WERI-Rb-1 (cell line): ENCODE measurements at regions not wholly inside any gene's neighbourhood (a gene's known extent, or its start where the extent isn't known, plus 50 kb on each side); places are given as distances from the start of the nearest gene placed in this dataset.
"Not testable (repeated sequence)": the region's sequence is repeated elsewhere in the genome, so short reads cannot be mapped to it uniquely, and the experiment has no call there.

Source experiments
- DNase-seq: peaks from one replicate; pipeline ENCODE4 v3.0.0-alpha.2; 2020
- H3K27ac ChIP-seq: fragments of 250-450 bp; sonication (Bioruptor Pico); 2 replicates; pipeline ENCODE4 v1.5.1; 2020; ENCODE audit warnings: mild to moderate bottlenecking, moderate library complexity
- H3K27me3 ChIP-seq: fragments of 250-450 bp; sonication (Bioruptor Pico); 2 replicates; pipeline ENCODE4 v1.5.1; 2021; ENCODE audit warnings: mild to moderate bottlenecking, low read depth, moderate library complexity; ENCODE audit not compliant: insufficient read depth, severe bottlenecking
- H3K36me3 ChIP-seq: fragments of 250-450 bp; sonication (Bioruptor Pico); 2 replicates; pipeline ENCODE4 v1.5.1; 2020; ENCODE audit warnings: mild to moderate bottlenecking, moderate library complexity
- H3K4me3 ChIP-seq: 2 replicates; pipeline ENCODE4 v1.5.1; 2011; ENCODE audit warnings: low read depth, mild to moderate bottlenecking, control low read depth, low read length
- H3K9me3 ChIP-seq: fragments of 250-450 bp; sonication (Bioruptor Pico); 2 replicates; pipeline ENCODE4 v1.5.1; 2021; ENCODE audit warnings: mild to moderate bottlenecking, moderate library complexity; ENCODE audit not compliant: severe bottlenecking
- CTCF ChIP-seq: IDR thresholded peaks from 2 replicates; pipeline ENCODE4 v1.5.1; 2011; ENCODE audit warnings: low read depth, mild to moderate bottlenecking, control low read depth, inconsistent platforms, low read length

- Histone ChIP-seq H3K9me3 (no peaks in the 10 kb centered on the region), H3K4me3 (no peak overlapping the region), H3K36me3 (no peaks in the 10 kb centered on the region), H3K27me3 (no peaks in the 10 kb centered on the region), H3K27ac (no peak overlapping the region)
- no peak for TF ChIP-seq CTCF
- DNase-seq = no peak
Measured at GRCh38 chr10:23534761-23535160, 95.9 kb downstream of the OTUD1 start.

GRCh38 chr10:23535381-23535780, 96.5 kb downstream of the OTUD1 start:
- H3K9me3 ChIP-seq = no peaks in the 10 kb centered on the region
- no peaks in the 10 kb centered on the region for H3K27me3 ChIP-seq
- no peak overlapping the region for H3K27ac ChIP-seq
- H3K36me3 ChIP-seq = no peaks in the 10 kb centered on the region
- H3K4me3 ChIP-seq = no peak overlapping the region
- DNase-seq = no peak
- TF ChIP-seq CTCF = no peak

- no peaks in the 10 kb centered on the region for H3K36me3 ChIP-seq
- no peaks in the 10 kb centered on the region for H3K9me3 ChIP-seq
- no peak for TF ChIP-seq CTCF
- no peaks in the 10 kb centered on the region for H3K27me3 ChIP-seq
- no peak overlapping the region for H3K27ac ChIP-seq
- DNase-seq = no peak
- H3K4me3 ChIP-seq = no peak overlapping the region
Measured at GRCh38 chr10:23538968-23539367, 100.1 kb downstream of the OTUD1 start.

- H3K4me3 ChIP-seq = no peak overlapping the region
- H3K27ac ChIP-seq = no peak overlapping the region
- no peaks in the 10 kb centered on the region for H3K36me3 ChIP-seq
- H3K9me3 ChIP-seq = no peaks in the 10 kb centered on the region
- H3K27me3 ChIP-seq = no peaks in the 10 kb centered on the region
- TF ChIP-seq CTCF = no peak
- DNase-seq = no peak
Measured at GRCh38 chr10:23540401-23541030, 101.6 kb downstream of the OTUD1 start.

GRCh38 chr10:23543691-23544380, 105.0 kb downstream of the OTUD1 start:
- Histone ChIP-seq H3K9me3 (no peaks in the 10 kb centered on the region), H3K27ac (no peak overlapping the region), H3K36me3 (no peaks in the 10 kb centered on the region), H3K27me3 (no peaks in the 10 kb centered on the region), H3K4me3 (no peak overlapping the region)
- no peak for TF ChIP-seq CTCF
- DNase-seq = no peak

GRCh38 chr10:23545866-23546265, 107.0 kb downstream of the OTUD1 start:
- H3K36me3 ChIP-seq, H3K4me3 ChIP-seq, H3K27ac ChIP-seq, H3K9me3 ChIP-seq, H3K27me3 ChIP-seq, DNase-seq: not testable (repeated sequence)
